ENCODE measurements at regions not wholly inside any gene's neighbourhood (a gene's known extent, or its start where the extent isn't known, plus 50 kb on each side); places are given as distances from the start of the nearest gene placed in this dataset.

DNA sequence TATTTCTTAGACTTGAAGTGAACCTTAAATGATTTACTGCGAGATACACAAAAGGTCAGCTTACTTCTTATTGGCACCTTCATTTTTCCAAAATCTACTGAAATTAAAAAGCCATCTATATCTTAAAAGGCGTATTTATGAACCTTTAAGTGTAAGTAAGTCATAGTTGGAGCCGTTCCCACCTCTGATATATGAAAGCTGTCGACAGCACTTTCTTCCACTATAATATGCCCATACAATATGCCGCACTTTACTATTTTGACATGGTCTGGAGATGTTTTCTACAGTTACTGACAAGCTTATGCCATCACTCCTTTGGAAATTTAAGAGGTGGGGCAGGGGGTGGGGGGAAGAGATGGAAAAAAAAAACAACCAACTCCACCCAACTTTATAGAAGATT is 155.3 kb downstream of the PHETA1 start (continued):
- TF ChIP-seq, protein P1, sequence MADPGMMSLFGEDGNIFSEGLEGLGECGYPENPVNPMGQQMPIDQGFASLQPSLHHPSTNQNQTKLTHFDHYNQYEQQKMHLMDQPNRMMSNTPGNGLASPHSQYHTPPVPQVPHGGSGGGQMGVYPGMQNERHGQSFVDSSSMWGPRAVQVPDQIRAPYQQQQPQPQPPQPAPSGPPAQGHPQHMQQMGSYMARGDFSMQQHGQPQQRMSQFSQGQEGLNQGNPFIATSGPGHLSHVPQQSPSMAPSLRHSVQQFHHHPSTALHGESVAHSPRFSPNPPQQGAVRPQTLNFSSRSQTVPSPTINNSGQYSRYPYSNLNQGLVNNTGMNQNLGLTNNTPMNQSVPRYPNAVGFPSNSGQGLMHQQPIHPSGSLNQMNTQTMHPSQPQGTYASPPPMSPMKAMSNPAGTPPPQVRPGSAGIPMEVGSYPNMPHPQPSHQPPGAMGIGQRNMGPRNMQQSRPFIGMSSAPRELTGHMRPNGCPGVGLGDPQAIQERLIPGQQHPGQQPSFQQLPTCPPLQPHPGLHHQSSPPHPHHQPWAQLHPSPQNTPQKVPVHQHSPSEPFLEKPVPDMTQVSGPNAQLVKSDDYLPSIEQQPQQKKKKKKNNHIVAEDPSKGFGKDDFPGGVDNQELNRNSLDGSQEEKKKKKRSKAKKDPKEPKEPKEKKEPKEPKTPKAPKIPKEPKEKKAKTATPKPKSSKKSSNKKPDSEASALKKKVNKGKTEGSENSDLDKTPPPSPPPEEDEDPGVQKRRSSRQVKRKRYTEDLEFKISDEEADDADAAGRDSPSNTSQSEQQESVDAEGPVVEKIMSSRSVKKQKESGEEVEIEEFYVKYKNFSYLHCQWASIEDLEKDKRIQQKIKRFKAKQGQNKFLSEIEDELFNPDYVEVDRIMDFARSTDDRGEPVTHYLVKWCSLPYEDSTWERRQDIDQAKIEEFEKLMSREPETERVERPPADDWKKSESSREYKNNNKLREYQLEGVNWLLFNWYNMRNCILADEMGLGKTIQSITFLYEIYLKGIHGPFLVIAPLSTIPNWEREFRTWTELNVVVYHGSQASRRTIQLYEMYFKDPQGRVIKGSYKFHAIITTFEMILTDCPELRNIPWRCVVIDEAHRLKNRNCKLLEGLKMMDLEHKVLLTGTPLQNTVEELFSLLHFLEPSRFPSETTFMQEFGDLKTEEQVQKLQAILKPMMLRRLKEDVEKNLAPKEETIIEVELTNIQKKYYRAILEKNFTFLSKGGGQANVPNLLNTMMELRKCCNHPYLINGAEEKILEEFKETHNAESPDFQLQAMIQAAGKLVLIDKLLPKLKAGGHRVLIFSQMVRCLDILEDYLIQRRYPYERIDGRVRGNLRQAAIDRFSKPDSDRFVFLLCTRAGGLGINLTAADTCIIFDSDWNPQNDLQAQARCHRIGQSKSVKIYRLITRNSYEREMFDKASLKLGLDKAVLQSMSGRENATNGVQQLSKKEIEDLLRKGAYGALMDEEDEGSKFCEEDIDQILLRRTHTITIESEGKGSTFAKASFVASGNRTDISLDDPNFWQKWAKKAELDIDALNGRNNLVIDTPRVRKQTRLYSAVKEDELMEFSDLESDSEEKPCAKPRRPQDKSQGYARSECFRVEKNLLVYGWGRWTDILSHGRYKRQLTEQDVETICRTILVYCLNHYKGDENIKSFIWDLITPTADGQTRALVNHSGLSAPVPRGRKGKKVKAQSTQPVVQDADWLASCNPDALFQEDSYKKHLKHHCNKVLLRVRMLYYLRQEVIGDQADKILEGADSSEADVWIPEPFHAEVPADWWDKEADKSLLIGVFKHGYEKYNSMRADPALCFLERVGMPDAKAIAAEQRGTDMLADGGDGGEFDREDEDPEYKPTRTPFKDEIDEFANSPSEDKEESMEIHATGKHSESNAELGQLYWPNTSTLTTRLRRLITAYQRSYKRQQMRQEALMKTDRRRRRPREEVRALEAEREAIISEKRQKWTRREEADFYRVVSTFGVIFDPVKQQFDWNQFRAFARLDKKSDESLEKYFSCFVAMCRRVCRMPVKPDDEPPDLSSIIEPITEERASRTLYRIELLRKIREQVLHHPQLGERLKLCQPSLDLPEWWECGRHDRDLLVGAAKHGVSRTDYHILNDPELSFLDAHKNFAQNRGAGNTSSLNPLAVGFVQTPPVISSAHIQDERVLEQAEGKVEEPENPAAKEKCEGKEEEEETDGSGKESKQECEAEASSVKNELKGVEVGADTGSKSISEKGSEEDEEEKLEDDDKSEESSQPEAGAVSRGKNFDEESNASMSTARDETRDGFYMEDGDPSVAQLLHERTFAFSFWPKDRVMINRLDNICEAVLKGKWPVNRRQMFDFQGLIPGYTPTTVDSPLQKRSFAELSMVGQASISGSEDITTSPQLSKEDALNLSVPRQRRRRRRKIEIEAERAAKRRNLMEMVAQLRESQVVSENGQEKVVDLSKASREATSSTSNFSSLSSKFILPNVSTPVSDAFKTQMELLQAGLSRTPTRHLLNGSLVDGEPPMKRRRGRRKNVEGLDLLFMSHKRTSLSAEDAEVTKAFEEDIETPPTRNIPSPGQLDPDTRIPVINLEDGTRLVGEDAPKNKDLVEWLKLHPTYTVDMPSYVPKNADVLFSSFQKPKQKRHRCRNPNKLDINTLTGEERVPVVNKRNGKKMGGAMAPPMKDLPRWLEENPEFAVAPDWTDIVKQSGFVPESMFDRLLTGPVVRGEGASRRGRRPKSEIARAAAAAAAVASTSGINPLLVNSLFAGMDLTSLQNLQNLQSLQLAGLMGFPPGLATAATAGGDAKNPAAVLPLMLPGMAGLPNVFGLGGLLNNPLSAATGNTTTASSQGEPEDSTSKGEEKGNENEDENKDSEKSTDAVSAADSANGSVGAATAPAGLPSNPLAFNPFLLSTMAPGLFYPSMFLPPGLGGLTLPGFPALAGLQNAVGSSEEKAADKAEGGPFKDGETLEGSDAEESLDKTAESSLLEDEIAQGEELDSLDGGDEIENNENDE (IDR thresholded peaks at IDR 0.05; ENCODE audit: insufficient replicate concordance, low read length), result no peak
- TF ChIP-seq, protein P2, sequence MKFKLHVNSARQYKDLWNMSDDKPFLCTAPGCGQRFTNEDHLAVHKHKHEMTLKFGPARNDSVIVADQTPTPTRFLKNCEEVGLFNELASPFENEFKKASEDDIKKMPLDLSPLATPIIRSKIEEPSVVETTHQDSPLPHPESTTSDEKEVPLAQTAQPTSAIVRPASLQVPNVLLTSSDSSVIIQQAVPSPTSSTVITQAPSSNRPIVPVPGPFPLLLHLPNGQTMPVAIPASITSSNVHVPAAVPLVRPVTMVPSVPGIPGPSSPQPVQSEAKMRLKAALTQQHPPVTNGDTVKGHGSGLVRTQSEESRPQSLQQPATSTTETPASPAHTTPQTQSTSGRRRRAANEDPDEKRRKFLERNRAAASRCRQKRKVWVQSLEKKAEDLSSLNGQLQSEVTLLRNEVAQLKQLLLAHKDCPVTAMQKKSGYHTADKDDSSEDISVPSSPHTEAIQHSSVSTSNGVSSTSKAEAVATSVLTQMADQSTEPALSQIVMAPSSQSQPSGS (IDR thresholded peaks at IDR 0.05; ENCODE audit: low read length), result no peak
- TF ChIP-seq, protein P3, sequence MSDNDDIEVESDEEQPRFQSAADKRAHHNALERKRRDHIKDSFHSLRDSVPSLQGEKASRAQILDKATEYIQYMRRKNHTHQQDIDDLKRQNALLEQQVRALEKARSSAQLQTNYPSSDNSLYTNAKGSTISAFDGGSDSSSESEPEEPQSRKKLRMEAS (IDR thresholded peaks at IDR 0.05), result no peak
- no peak for TF ChIP-seq GTF2F1 (IDR thresholded peaks at IDR 0.05; ENCODE audit: borderline replicate concordance, low read depth, low read length)
- TF ChIP-seq TAF7 (optimal IDR thresholded peaks at IDR 0.05; ENCODE audit: borderline replicate concordance, low read depth, low read length), result no peak
- no peak for TF ChIP-seq RFX5 (IDR thresholded peaks at IDR 0.05; ENCODE audit: borderline replicate concordance, low read depth, low read length)
- TF ChIP-seq RNF2 (IDR thresholded peaks at IDR 0.05; ENCODE audit: borderline replicate concordance, low read depth, low read length, missing control alignments, poor library complexity, severe bottlenecking), result no peak
- no peak for TF ChIP-seq CBX5 (IDR thresholded peaks at IDR 0.05; ENCODE audit: low read depth, low read length)
